Fibroblast of peridontal ligament (primary cell): ENCODE measurements at regions not wholly inside any gene's neighbourhood (a gene's known extent, or its start where the extent isn't known, plus 50 kb on each side); places are given as distances from the start of the nearest gene placed in this dataset.
A peak's percentile ranks its signal among the peaks of the same experiment; 100 is the strongest.

Source experiments
- DNase-seq: peaks from one replicate; pipeline ENCODE4 v3.0.0-alpha.2; 2010; ENCODE audit errors: extremely low read depth

DNA sequence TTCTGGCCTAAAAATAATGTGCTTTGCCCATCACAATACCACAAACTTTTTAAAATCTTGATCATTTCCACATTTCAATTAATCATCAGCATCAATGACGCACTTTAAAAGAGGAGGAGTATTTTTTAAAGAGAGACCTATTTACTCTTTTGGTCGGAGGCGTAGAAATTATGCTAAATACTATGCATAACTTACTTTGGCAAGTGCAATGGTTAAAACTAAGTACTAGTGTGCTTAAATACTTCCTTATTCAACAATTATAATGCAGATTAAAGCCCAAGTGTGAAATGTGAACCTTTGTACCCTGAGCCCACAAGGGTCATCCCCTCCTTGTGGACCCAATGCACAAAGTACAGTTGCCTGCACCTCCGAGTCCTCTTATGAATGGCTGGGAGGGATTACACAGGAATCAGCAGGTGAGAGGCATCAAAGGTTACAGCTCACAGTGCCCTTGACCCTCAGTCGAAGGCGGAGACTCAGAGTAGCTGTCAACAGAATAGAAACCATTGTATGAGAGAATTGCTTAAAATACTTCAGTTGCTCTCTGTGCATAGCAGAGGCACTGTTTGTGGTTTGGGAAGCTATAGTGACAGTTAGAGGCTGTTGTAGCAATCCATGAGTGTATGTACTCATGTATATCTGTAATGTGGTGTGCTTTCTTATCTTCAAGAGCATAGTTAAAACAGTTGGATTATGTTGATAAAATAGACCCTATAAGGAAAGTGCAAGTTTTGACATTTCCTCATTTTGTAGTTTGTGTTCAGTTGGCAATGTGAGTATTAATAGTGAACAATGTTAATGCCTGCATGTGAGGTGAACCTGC, 151.7 kb upstream of the ITGA4 start:
- no peak for DNase-seq

GRCh38 chr2:181306785-181307184, 150.4 kb upstream of the ITGA4 start:
- peak; percentile 31 for DNase-seq

DNA sequence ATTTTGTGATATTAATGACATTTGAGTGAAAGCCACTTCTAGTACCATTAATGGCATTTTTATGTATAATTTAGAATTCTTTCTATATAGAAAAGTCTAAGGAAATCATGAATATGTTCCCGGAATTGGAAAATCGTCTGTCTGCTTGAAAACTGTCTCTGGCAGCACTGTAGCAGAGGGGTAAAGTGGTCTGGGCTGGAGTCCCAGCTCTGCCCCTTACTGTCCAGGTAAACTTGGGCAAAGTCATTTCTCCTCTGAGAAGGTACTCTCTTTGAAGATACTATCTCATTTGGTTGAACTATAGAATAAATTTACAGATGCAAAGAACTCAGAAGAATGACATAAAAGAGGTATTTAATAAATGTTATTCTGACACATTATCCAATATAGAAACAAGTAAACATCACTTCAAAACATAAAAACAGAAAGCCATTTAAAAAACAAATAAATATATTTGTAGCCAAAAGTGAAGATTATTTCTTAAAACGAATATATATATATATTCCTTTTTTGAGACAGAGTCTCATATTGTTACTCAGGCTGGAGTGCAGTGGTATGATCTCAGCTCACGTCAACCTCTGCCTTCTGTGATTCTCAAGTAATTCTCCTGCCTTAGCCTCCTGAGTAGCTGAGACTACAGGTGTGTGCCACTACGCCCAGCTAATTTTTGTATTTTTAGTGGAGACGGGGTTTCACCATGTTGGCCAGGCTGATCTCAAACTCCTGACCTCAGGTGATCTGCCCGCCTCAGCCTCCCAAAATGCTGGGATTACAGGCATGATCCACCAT, 149.8 kb upstream of the ITGA4 start:
- no peak for DNase-seq

- no peak for DNase-seq
Observed at GRCh38 chr2:181308766-181309515, 148.2 kb upstream of the ITGA4 start.

DNA sequence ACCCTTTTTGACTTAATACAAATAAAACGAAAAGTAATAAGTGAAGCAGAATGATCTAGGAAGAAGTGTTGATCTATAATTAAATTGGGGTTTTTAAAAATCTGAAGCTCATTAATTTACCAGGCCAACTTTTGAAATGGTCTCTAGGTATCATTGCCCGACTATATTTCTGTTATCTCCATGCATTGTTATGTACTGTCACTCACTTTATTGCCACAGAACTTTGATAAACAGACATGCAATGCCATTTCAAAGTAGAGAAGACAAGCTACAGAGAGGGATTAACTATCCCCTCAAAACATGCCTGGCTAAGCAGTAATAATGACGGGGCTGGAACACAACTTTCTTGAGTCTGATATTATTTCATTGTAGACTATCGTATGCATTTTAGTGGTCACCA, 147.6 kb upstream of the ITGA4 start:
- DNase-seq: no peak

GRCh38 chr2:181310967-181311366, 146.2 kb upstream of the ITGA4 start:
- no peak for DNase-seq

GRCh38 chr2:181311837-181312236, 145.3 kb upstream of the ITGA4 start:
- no peak for DNase-seq

DNA sequence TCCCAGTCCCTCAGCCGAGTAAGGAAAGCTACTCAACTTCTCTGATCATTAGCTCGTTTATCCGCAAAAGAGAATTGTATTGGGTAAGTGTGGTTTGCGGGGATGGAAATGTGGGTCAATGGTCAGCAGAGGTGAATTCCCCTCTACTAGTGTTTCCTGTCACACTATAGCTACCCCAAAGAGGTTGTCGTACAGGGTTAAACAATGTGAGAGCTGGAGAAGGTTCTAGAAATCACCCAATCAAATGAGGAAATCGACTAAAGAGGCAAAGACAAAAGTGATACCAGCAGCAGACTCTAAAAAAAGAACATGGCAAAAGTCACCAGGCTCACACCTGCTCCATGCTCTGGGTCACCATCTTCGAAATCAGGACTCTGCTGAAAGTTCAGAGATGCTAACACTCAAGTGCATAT, 144.7 kb upstream of the ITGA4 start:
- DNase-seq: no peak

DNA sequence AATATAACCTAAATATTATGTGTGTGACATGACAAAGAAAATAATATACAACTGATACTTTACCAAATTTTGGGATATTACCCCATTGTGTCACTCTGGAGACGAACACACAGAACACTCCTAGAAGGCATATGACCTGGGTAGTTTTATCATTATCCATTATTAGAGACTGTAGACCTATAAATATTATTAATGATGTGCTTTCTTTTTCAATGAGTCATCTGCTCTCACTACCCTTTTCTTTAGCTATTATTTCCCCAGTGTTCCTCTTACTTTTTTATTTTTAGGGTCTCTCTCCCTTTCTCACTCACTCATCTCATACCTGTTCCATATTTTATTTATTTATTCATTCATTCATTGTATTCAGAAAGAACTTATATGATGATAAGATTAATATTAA, 143.3 kb upstream of the ITGA4 start:
- DNase-seq: no peak

DNA sequence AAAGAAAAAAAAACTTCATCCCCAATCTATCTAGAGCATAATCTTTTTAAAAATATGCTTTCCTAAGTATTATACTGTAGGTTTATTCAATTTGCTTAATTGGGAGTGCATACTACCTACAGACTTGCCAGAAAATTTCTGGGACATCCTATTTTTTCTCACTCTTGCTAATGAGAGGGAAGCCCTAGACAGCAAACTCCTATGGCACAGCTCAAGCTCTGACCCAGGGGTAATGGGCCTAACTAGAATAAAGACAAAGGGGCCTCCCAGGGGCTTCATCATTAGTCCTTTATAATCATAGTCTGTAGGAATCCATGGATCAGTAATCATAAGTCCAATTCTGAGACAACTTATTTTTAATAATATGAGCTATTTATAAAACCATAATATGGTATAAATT, 142.6 kb upstream of the ITGA4 start:
- DNase-seq: no peak

- peak; percentile 49 for DNase-seq
Observed at GRCh38 chr2:181317511-181317910, 139.7 kb upstream of the ITGA4 start.

GRCh38 chr2:181318504-181319280, 138.5 kb upstream of the ITGA4 start:
- no peak for DNase-seq

GRCh38 chr2:181319286-181319685, 137.9 kb upstream of the ITGA4 start:
- no peak for DNase-seq

DNA sequence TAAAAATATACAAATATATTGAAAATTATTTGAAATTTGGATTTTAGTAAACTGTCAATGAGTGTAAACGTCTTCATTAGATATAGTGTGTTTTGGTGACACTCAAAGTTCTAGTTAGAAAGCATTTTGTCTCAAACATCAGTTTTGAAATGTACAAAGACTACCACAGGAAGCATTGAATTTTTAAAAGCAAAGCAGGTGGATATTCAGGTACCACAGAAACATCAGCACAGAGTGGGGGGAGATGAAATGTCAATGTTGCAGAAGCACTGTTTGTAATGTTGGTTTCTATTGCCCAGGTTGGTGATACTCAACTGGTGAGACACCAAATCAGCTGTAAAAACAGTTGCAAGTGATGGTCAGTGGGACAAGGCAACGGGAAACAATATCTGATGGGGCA, 136.5 kb upstream of the ITGA4 start:
- no peak for DNase-seq

- no peak for DNase-seq
Observed at GRCh38 chr2:181324912-181325311, 132.3 kb upstream of the ITGA4 start.

GRCh38 chr2:181326661-181327060, 130.5 kb upstream of the ITGA4 start:
- no peak for DNase-seq

DNA sequence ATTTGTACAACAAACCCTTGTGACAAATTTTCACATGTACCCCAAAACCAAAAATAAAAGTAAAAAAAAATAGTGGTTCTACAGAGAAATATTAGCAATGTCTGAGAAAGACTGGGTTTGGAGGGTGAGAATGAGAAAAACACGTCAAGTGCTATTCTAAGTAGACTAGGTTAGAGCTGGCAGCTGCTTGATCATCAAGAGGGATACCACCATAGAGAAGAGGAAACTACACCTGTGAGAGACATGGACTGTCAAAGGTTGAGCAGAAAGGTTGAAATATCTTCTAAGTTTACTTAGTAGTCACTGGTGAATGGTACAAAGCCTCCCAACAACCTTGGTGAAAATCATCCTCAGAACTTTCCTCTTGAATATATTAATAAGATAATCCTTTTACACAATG, 126.9 kb upstream of the ITGA4 start:
- DNase-seq: no peak

- no peak for DNase-seq
Observed at GRCh38 chr2:181332044-181332605, 125.1 kb upstream of the ITGA4 start.

- no peak for DNase-seq
Observed at GRCh38 chr2:181334158-181334826, 122.9 kb upstream of the ITGA4 start.

- no peak for DNase-seq
Observed at GRCh38 chr2:181340891-181341290, 116.3 kb upstream of the ITGA4 start.
